Ovary (tissue), 3 donors: ENCODE measurements at regions not wholly inside any gene's neighbourhood (a gene's known extent, or its start where the extent isn't known, plus 50 kb on each side); places are given as distances from the start of the nearest gene placed in this dataset.

ENCODE experiments used
- CTCF ChIP-seq, 3 donors: fragments of 450-650 bp in 2 of 3; fragments of 200-600 bp in 1 of 3; IDR thresholded peaks; one replicate each; pipeline versions ENCODE4 v1.5.1 to v1.8.0; 2016 to 2022; ENCODE audit warnings: antibody characterized with exemption in 3 of 3, mild to moderate bottlenecking in 1 of 3
- POLR2A ChIP-seq: fragments of 450-650 bp; IDR thresholded peaks from one replicate; pipeline ENCODE4 v1.6.1; 2017; ENCODE audit warnings: antibody characterized with exemption, mild to moderate bottlenecking, moderate library complexity
- donor health status: DM: no; HTN: no; CAD: no.

- TF ChIP-seq CTCF (IDR thresholded peaks at IDR 0.05) (no peak), POLR2A (no peak)
Measured at GRCh38 chr7:109235316-109235715, 665.6 kb downstream of the DNAJB9 start.
